GM13976 (cell line): ENCODE measurements at regions not wholly inside any gene's neighbourhood (a gene's known extent, or its start where the extent isn't known, plus 50 kb on each side); places are given as distances from the start of the nearest gene placed in this dataset.

Experiments used
- DNase-seq: peaks from one replicate; pipeline ENCODE4 v3.0.0; 2012; ENCODE audit warnings: low spot score
- CTCF ChIP-seq: IDR thresholded peaks from 2 replicates; pipeline ENCODE4 v1.5.1; 2012; ENCODE audit warnings: borderline replicate concordance, mild to moderate bottlenecking; ENCODE audit not compliant: insufficient read depth; ENCODE audit errors: extremely low read depth, missing control alignments, control extremely low read depth
- in situ Hi-C: fragments of 300-500 bp; cut with MboI; formaldehyde crosslinking; loops from one replicate; pipeline ENCODE4 v1.12.0; 2022; ENCODE audit warnings: low sequenced_read_pairs, mixed read lengths, inconsistent platforms; ENCODE audit not compliant: unreplicated experiment

- no peak for DNase-seq
- no peak for TF ChIP-seq CTCF
- in situ Hi-C loops, result no loop called here
Measured at GRCh38 chr16:9402293-9402860, 310.9 kb downstream of the HAPSTR1 start.

GRCh38 chr16:9404811-9405210 lies 313.4 kb downstream of the HAPSTR1 start:
- in situ Hi-C loops, result no loop called here
- no peak for DNase-seq
- TF ChIP-seq CTCF, result no peak

GRCh38 chr16:9406038-9406712 lies 314.7 kb downstream of the HAPSTR1 start:
- in situ Hi-C loops, result no loop called here
- DNase-seq, result no peak
- TF ChIP-seq CTCF, result no peak

- no peak for TF ChIP-seq CTCF
- in situ Hi-C loops, result no loop called here
- no peak for DNase-seq
Measured at GRCh38 chr16:9407206-9407758, 315.8 kb downstream of the HAPSTR1 start.

- in situ Hi-C loops, result no loop called here
- TF ChIP-seq CTCF, result no peak
- no peak for DNase-seq
Measured at GRCh38 chr16:9408297-9408878, 316.9 kb downstream of the HAPSTR1 start.

GRCh38 chr16:9409560-9410493 lies 318.4 kb downstream of the HAPSTR1 start:
- DNase-seq, result no peak
- TF ChIP-seq CTCF, result no peak
- in situ Hi-C loops, result no loop called here
